HT-29 (cell line): ENCODE measurements at regions not wholly inside any gene's neighbourhood (a gene's known extent, or its start where the extent isn't known, plus 50 kb on each side); places are given as distances from the start of the nearest gene placed in this dataset.
"Not testable (repeated sequence)": the region's sequence is repeated elsewhere in the genome, so short reads cannot be mapped to it uniquely, and the experiment has no call there.

ENCODE experiments used
- DNase-seq: peaks from one replicate; pipeline ENCODE4 v3.0.0-alpha.2; 2015; ENCODE audit warnings: low spot score

- no peak for DNase-seq
Measured at GRCh38 chr3:70501561-70501960, 189.1 kb upstream of the MDFIC2 start.

- DNase-seq = no peak
Measured at GRCh38 chr3:70488816-70489215, 176.4 kb upstream of the MDFIC2 start.

- DNase-seq = no peak
Measured at GRCh38 chr3:70488131-70488530, 175.7 kb upstream of the MDFIC2 start.

GRCh38 chr3:70486414-70487017, 174.1 kb upstream of the MDFIC2 start:
- no peak for DNase-seq

- no peak for DNase-seq
Measured at GRCh38 chr3:70476174-70476573, 163.7 kb upstream of the MDFIC2 start.

- no peak for DNase-seq
Measured at GRCh38 chr3:70471464-70472342, 159.3 kb upstream of the MDFIC2 start.

- DNase-seq = no peak
Measured at GRCh38 chr3:70466096-70466495, 153.7 kb upstream of the MDFIC2 start.

- no peak for DNase-seq
Measured at GRCh38 chr3:70464876-70465275, 152.4 kb upstream of the MDFIC2 start.

- DNase-seq = no peak
Measured at GRCh38 chr3:70464465-70464864, 152.0 kb upstream of the MDFIC2 start.

- not testable (repeated sequence) for DNase-seq
Measured at GRCh38 chr3:70450220-70450619, 137.8 kb upstream of the MDFIC2 start.

- DNase-seq = not testable (repeated sequence)
Measured at GRCh38 chr3:70435422-70435821, 123.0 kb upstream of the MDFIC2 start.

GRCh38 chr3:70433091-70433490, 120.7 kb upstream of the MDFIC2 start:
- no peak for DNase-seq

- DNase-seq = no peak
Measured at GRCh38 chr3:70431911-70432310, 119.5 kb upstream of the MDFIC2 start.

GRCh38 chr3:70426071-70426470, 113.6 kb upstream of the MDFIC2 start:
- no peak for DNase-seq

GRCh38 chr3:70421506-70421905, 109.1 kb upstream of the MDFIC2 start:
- DNase-seq = no peak

GRCh38 chr3:70409018-70409417, 96.6 kb upstream of the MDFIC2 start:
- no peak for DNase-seq

- DNase-seq = no peak
Measured at GRCh38 chr3:70400194-70400593, 87.8 kb upstream of the MDFIC2 start.

GRCh38 chr3:70393881-70394612, 81.6 kb upstream of the MDFIC2 start:
- no peak for DNase-seq

GRCh38 chr3:70392227-70392626, 79.8 kb upstream of the MDFIC2 start:
- no peak for DNase-seq

GRCh38 chr3:70387889-70388288, 75.5 kb upstream of the MDFIC2 start:
- no peak for DNase-seq

- DNase-seq = no peak
Measured at GRCh38 chr3:70386846-70387245, 74.4 kb upstream of the MDFIC2 start.

GRCh38 chr3:70386043-70386442, 73.6 kb upstream of the MDFIC2 start:
- DNase-seq = no peak
